Keratinocyte (primary cell): ENCODE measurements at regions not wholly inside any gene's neighbourhood (a gene's known extent, or its start where the extent isn't known, plus 50 kb on each side); places are given as distances from the start of the nearest gene placed in this dataset.

ENCODE experiments used
- DNase-seq: peaks from one replicate; pipeline ENCODE4 v3.0.0-alpha.2; 2011; ENCODE audit warnings: low read depth, missing footprints, low spot score
- FAIRE-seq: peaks from 2 replicates; lab custom pipeline; 2011; peaks lifted over from hg19 to GRCh38; lab: Jason Lieb, UNC
- H2AFZ ChIP-seq: 2 replicates; pipeline ENCODE4 v1.6.0; 2012; ENCODE audit warnings: low read length, control low read depth, inconsistent platforms; ENCODE audit not compliant: control insufficient read depth
- H3K27ac ChIP-seq: 2 replicates; pipeline ENCODE4 v1.5.1; 2011; ENCODE audit warnings: low read length; ENCODE audit not compliant: control insufficient read depth, insufficient read depth
- H3K27me3 ChIP-seq: 3 replicates; pipeline ENCODE4 v1.6.0; 2011; ENCODE audit warnings: low read length; ENCODE audit not compliant: control insufficient read depth, insufficient read depth; ENCODE audit errors: extremely low read depth
- H3K36me3 ChIP-seq, 2 experiments: 2 replicates in 1 of 2; 3 replicates in 1 of 2; pipeline ENCODE4 v1.5.1; 2011; ENCODE audit warnings: low read length in 2 of 2, mild to moderate bottlenecking in 1 of 2; ENCODE audit not compliant: control insufficient read depth in 2 of 2, insufficient read depth in 2 of 2; ENCODE audit errors: extremely low read depth in 1 of 2
- H3K4me1 ChIP-seq: 3 replicates; pipeline ENCODE4 v1.5.1; 2011; ENCODE audit warnings: low read length; ENCODE audit not compliant: control insufficient read depth, insufficient read depth; ENCODE audit errors: extremely low read depth
- H3K4me2 ChIP-seq: 3 replicates; pipeline ENCODE4 v1.6.0; 2011; ENCODE audit warnings: low read depth, low read length; ENCODE audit not compliant: control insufficient read depth, insufficient read depth; ENCODE audit errors: extremely low read depth
- H3K4me3 ChIP-seq, 3 experiments: fragments of 200-600 bp in 1 of 3; sonication (generic) in 1 of 3; 2 replicates in 2 of 3; 3 replicates in 1 of 3; pipeline ENCODE4 v1.5.1; 2011 to 2016; ENCODE audit warnings: low read length in 3 of 3, mild to moderate bottlenecking in 3 of 3, control low read depth in 2 of 3, inconsistent platforms in 1 of 3, low read depth in 1 of 3, mixed read lengths in 1 of 3, mixed run types in 1 of 3, moderate library complexity in 1 of 3; ENCODE audit not compliant: control insufficient read depth in 2 of 3, insufficient read depth in 2 of 3; ENCODE audit errors: extremely low read depth in 1 of 3
- H3K79me2 ChIP-seq: 2 replicates; pipeline ENCODE4 v1.6.0; 2012; ENCODE audit warnings: low read length; ENCODE audit not compliant: control insufficient read depth, insufficient read depth
- H3K9ac ChIP-seq: 3 replicates; pipeline ENCODE4 v1.6.0; 2011; ENCODE audit warnings: low read length; ENCODE audit not compliant: control insufficient read depth, insufficient read depth; ENCODE audit errors: extremely low read depth
- H3K9me1 ChIP-seq: 3 replicates; pipeline ENCODE4 v1.6.0; 2011; ENCODE audit warnings: low read length; ENCODE audit not compliant: control insufficient read depth, insufficient read depth; ENCODE audit errors: extremely low read depth
- H3K9me3 ChIP-seq: 2 replicates; pipeline ENCODE4 v1.5.1; 2012; ENCODE audit warnings: low read depth, low read length; ENCODE audit not compliant: control insufficient read depth
- H4K20me1 ChIP-seq: 3 replicates; pipeline ENCODE4 v1.6.0; 2011; ENCODE audit warnings: low read length; ENCODE audit not compliant: control insufficient read depth, insufficient read depth; ENCODE audit errors: extremely low read depth
- EZH2 ChIP-seq: IDR thresholded peaks from one replicate; pipeline ENCODE4 v1.6.1; 2012; ENCODE audit warnings: inconsistent platforms, mild to moderate bottlenecking, low read length, moderate library complexity
- dilution Hi-C: fragments of 300-500 bp; cut with MboI; formaldehyde crosslinking; loops from one replicate; pipeline ENCODE4 v1.7.0; 2020; ENCODE audit warnings: low sequenced_read_pairs; ENCODE audit not compliant: extremely low pct_ligation_motif_present
- TF ChIP-seq, protein P1 (sequence below), 3 experiments: IDR thresholded peaks in 1 of 3; conservative IDR thresholded peaks in 1 of 3; optimal IDR thresholded peaks in 1 of 3; 2 replicates in 2 of 3; 3 replicates in 1 of 3; pipeline versions ENCODE3 to v1.5.1; 2011; ENCODE audit warnings: low read length in 3 of 3, mild to moderate bottlenecking in 3 of 3, moderate library complexity in 2 of 3, control low read depth in 1 of 3, inconsistent platforms in 1 of 3; ENCODE audit not compliant: insufficient read depth in 2 of 3; ENCODE audit errors: extremely low read depth in 1 of 3

DNA sequence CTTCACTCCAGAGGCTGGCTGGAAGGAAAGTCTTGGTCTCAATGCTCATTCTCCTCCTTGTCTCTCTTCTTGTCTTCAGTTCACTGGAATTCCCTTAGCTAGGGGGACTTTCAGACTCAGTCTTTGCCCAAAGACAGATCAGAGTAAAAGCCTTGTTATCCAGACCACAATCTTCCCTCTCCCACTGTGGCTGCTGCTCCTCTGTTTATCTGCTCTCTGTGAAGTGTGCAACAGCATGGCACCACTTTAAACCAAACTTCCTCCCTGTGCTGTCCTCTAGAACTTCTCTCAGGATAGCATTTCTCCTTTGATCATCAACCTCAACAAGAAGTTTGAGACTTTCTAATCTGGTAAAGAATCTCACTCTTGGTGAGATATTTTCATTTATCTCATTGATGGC is 530.1 kb upstream of the SLIT2 start:
- H3K27me3 ChIP-seq: no peaks in the 10 kb centered on the region
- no peak overlapping the region for H3K27ac ChIP-seq
- TF ChIP-seq, protein P1, sequence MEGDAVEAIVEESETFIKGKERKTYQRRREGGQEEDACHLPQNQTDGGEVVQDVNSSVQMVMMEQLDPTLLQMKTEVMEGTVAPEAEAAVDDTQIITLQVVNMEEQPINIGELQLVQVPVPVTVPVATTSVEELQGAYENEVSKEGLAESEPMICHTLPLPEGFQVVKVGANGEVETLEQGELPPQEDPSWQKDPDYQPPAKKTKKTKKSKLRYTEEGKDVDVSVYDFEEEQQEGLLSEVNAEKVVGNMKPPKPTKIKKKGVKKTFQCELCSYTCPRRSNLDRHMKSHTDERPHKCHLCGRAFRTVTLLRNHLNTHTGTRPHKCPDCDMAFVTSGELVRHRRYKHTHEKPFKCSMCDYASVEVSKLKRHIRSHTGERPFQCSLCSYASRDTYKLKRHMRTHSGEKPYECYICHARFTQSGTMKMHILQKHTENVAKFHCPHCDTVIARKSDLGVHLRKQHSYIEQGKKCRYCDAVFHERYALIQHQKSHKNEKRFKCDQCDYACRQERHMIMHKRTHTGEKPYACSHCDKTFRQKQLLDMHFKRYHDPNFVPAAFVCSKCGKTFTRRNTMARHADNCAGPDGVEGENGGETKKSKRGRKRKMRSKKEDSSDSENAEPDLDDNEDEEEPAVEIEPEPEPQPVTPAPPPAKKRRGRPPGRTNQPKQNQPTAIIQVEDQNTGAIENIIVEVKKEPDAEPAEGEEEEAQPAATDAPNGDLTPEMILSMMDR (optimal IDR thresholded peaks at IDR 0.05 in 1 of 3, IDR thresholded peaks at IDR 0.05 in 1 of 3, conservative IDR thresholded peaks at IDR 0.05 in 1 of 3; ENCODE audit: extremely low read depth in 1 of 3, insufficient read depth in 2 of 3, low read length in 3 of 3): no peak
- DNase-seq (no peak), FAIRE-seq (no peak)
- dilution Hi-C loops: no loop called here
- H3K4me1 ChIP-seq: no peaks in the 10 kb centered on the region
- H4K20me1 ChIP-seq: no peaks in the 10 kb centered on the region
- no peak overlapping the region for H2AFZ ChIP-seq
- no peaks in the 10 kb centered on the region for H3K9me3 ChIP-seq
- H3K79me2 ChIP-seq: no peaks in the 10 kb centered on the region
- no peaks in the 10 kb centered on the region for H3K9me1 ChIP-seq
- no peak overlapping the region for H3K9ac ChIP-seq
- no peak overlapping the region for H3K4me2 ChIP-seq
- H3K4me3 ChIP-seq: no peak overlapping the region
- H3K36me3 ChIP-seq: no peaks in the 10 kb centered on the region

GRCh38 chr4:19720610-19721009 is 531.1 kb upstream of the SLIT2 start:
- TF ChIP-seq EZH2: no peak
- TF ChIP-seq, protein P1 (optimal IDR thresholded peaks at IDR 0.05 in 1 of 3, IDR thresholded peaks at IDR 0.05 in 1 of 3, conservative IDR thresholded peaks at IDR 0.05 in 1 of 3; ENCODE audit: extremely low read depth in 1 of 3, insufficient read depth in 2 of 3, low read length in 3 of 3): no peak
- no peaks in the 10 kb centered on the region for H3K27me3 ChIP-seq
- no peak overlapping the region for H3K4me3 ChIP-seq
- no peak overlapping the region for H3K9ac ChIP-seq
- H4K20me1 ChIP-seq: no peaks in the 10 kb centered on the region
- H2AFZ ChIP-seq: no peak overlapping the region
- H3K79me2 ChIP-seq: no peaks in the 10 kb centered on the region
- no peaks in the 10 kb centered on the region for H3K9me3 ChIP-seq
- FAIRE-seq (no peak), DNase-seq (no peak)
- H3K9me1 ChIP-seq: no peaks in the 10 kb centered on the region
- H3K27ac ChIP-seq: no peak overlapping the region
- no peaks in the 10 kb centered on the region for H3K4me1 ChIP-seq
- H3K4me2 ChIP-seq: no peak overlapping the region
- H3K36me3 ChIP-seq: no peaks in the 10 kb centered on the region
- dilution Hi-C loops: no loop called here
